ENCODE measurements at regions not wholly inside any gene's neighbourhood (a gene's known extent, or its start where the extent isn't known, plus 50 kb on each side); places are given as distances from the start of the nearest gene placed in this dataset.

DNA sequence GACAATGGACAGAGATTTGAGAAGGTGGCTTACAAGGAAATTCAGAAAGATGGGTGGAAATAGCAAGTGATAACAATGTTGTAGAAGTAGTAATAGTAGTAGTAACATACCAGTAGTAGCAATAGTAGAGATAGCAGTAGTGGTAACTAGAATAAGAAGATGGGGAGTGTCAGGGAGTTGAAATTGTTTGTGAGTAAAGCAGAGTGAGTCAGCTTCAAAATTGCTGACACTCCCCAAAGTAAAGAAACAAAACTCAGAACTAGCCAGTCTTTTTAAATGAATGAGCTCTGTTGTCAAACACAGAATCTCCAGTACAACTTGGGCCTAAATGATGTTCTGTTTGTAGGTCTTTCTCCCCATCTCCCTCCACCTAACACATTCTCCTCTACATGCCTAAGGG, 1040.9 kb downstream of the CBLN2 start:
- H3K9me3 Mint-ChIP-seq (ENCODE audit: unreplicated experiment) = no peaks in the 10 kb centered on the region
- H3K36me3 Mint-ChIP-seq (ENCODE audit: unreplicated experiment) = no peaks in the 10 kb centered on the region
- H3K27me3 Mint-ChIP-seq (ENCODE audit: unreplicated experiment) = peaks cover 2% of the 10 kb centered on the region
- TF ChIP-seq, protein P1, sequence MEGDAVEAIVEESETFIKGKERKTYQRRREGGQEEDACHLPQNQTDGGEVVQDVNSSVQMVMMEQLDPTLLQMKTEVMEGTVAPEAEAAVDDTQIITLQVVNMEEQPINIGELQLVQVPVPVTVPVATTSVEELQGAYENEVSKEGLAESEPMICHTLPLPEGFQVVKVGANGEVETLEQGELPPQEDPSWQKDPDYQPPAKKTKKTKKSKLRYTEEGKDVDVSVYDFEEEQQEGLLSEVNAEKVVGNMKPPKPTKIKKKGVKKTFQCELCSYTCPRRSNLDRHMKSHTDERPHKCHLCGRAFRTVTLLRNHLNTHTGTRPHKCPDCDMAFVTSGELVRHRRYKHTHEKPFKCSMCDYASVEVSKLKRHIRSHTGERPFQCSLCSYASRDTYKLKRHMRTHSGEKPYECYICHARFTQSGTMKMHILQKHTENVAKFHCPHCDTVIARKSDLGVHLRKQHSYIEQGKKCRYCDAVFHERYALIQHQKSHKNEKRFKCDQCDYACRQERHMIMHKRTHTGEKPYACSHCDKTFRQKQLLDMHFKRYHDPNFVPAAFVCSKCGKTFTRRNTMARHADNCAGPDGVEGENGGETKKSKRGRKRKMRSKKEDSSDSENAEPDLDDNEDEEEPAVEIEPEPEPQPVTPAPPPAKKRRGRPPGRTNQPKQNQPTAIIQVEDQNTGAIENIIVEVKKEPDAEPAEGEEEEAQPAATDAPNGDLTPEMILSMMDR (IDR thresholded peaks at IDR 0.05; ENCODE audit: partially characterized antibody, unreplicated experiment) = no peak
- H3K4me1 Mint-ChIP-seq (ENCODE audit: low read depth, unreplicated experiment) = no peaks in the 10 kb centered on the region
- no peak overlapping the region for H3K27ac Mint-ChIP-seq (ENCODE audit: unreplicated experiment)
- no peak overlapping the region for H3K4me3 Mint-ChIP-seq (ENCODE audit: unreplicated experiment)
- DNase-seq = no peak

DNA sequence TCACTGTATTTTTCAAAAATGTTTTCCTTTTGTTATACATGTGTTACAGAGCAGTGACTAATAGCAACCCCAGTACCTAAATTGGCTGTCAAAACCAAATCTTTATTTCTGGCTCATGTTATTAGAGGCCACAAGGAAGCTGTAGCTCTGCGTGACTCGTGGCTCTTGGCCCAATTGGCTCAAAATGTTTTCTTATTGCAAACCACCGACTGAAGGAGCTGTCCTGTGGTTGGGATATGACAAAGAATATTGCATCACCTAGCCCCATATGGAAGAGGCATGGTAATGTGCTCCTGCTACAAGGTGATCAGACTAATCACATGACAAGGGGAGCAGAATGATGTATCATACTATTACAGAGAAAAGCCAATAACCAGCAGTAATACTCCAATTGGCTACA, 1058.5 kb downstream of the CBLN2 start:
- DNase-seq = no peak
- no peaks in the 10 kb centered on the region for H3K27me3 Mint-ChIP-seq (ENCODE audit: unreplicated experiment)
- H3K4me1 Mint-ChIP-seq (ENCODE audit: low read depth, unreplicated experiment) = no peaks in the 10 kb centered on the region
- TF ChIP-seq, protein P1 (IDR thresholded peaks at IDR 0.05; ENCODE audit: partially characterized antibody, unreplicated experiment) = no peak
- H3K36me3 Mint-ChIP-seq (ENCODE audit: unreplicated experiment) = no peaks in the 10 kb centered on the region
- no peak overlapping the region for H3K27ac Mint-ChIP-seq (ENCODE audit: unreplicated experiment)
- H3K4me3 Mint-ChIP-seq (ENCODE audit: unreplicated experiment) = no peak overlapping the region
- peaks cover 2% of the 10 kb centered on the region for H3K9me3 Mint-ChIP-seq (ENCODE audit: unreplicated experiment)

GRCh38 chr18:71471963-71472725, 1072.0 kb downstream of the CBLN2 start:
- no peaks in the 10 kb centered on the region for H3K27me3 Mint-ChIP-seq (ENCODE audit: unreplicated experiment)
- no peak overlapping the region for H3K27ac Mint-ChIP-seq (ENCODE audit: unreplicated experiment)
- TF ChIP-seq, protein P1 (IDR thresholded peaks at IDR 0.05; ENCODE audit: partially characterized antibody, unreplicated experiment) = no peak
- no peaks in the 10 kb centered on the region for H3K9me3 Mint-ChIP-seq (ENCODE audit: unreplicated experiment)
- no peak overlapping the region for H3K4me3 Mint-ChIP-seq (ENCODE audit: unreplicated experiment)
- no peak for DNase-seq
- no peaks in the 10 kb centered on the region for H3K4me1 Mint-ChIP-seq (ENCODE audit: low read depth, unreplicated experiment)
- no peaks in the 10 kb centered on the region for H3K36me3 Mint-ChIP-seq (ENCODE audit: unreplicated experiment)

- Mint-ChIP-seq H3K4me1 (ENCODE audit: low read depth, unreplicated experiment) (no peaks in the 10 kb centered on the region), H3K9me3 (ENCODE audit: unreplicated experiment) (no peaks in the 10 kb centered on the region), H3K4me3 (ENCODE audit: unreplicated experiment) (no peak overlapping the region), H3K27me3 (ENCODE audit: unreplicated experiment) (no peaks in the 10 kb centered on the region), H3K36me3 (ENCODE audit: unreplicated experiment) (no peaks in the 10 kb centered on the region), H3K27ac (ENCODE audit: unreplicated experiment) (no peak overlapping the region)
- DNase-seq = no peak
- TF ChIP-seq, protein P1 (IDR thresholded peaks at IDR 0.05; ENCODE audit: partially characterized antibody, unreplicated experiment) = no peak
Observed at GRCh38 chr18:71456206-71456605, 1087.9 kb downstream of the CBLN2 start.

DNA sequence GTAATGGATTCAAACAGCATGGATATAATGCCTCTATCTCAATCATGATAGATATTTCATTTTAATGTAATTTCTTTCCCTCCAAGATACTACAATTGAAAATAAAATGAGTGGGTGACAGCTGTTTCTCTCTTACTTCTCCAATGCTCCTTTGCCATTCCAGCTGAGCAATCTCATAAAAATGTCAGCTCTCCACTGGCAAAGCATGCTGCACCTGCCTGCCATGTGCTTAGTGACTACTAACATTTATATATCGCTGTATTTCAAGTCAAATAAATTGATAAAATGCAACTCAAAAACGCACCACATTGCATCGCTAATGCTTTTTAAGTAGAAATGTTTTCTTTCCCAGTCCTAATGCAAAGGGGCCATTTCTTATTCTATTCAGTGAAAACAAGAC, 1093.9 kb downstream of the CBLN2 start:
- TF ChIP-seq, protein P1 (IDR thresholded peaks at IDR 0.05; ENCODE audit: partially characterized antibody, unreplicated experiment) = no peak
- Mint-ChIP-seq H3K4me3 (ENCODE audit: unreplicated experiment) (no peak overlapping the region), H3K4me1 (ENCODE audit: low read depth, unreplicated experiment) (no peaks in the 10 kb centered on the region)

More for the DNA sequence above, 1093.9 kb downstream of the CBLN2 start:
- no peak for DNase-seq
- Mint-ChIP-seq H3K36me3 (ENCODE audit: unreplicated experiment) (no peaks in the 10 kb centered on the region), H3K27ac (ENCODE audit: unreplicated experiment) (no peak overlapping the region), H3K27me3 (ENCODE audit: unreplicated experiment) (no peaks in the 10 kb centered on the region), H3K9me3 (ENCODE audit: unreplicated experiment) (no peaks in the 10 kb centered on the region)
